Mesenchymal stem cell (in vitro differentiated cells and primary cell): ENCODE measurements at regions not wholly inside any gene's neighbourhood (a gene's known extent, or its start where the extent isn't known, plus 50 kb on each side); places are given as distances from the start of the nearest gene placed in this dataset.

Experiments used
- DNase-seq: peaks from one replicate; pipeline ENCODE4 v3.0.0-alpha.2; 2013
- H2AFZ ChIP-seq: one replicate; pipeline ENCODE4 v1.6.1; 2013; ENCODE audit warnings: low read depth, mild to moderate bottlenecking, control low read depth, inconsistent platforms, low read length, moderate library complexity
- H2AK5ac ChIP-seq: 2 replicates; pipeline ENCODE4 v1.6.1; 2013; ENCODE audit warnings: low read length, moderate library complexity, mild to moderate bottlenecking, inconsistent platforms; ENCODE audit not compliant: severe bottlenecking
- H2BK120ac ChIP-seq: one replicate; pipeline ENCODE4 v1.6.1; 2013; ENCODE audit warnings: low read depth, mild to moderate bottlenecking, inconsistent platforms, low read length, moderate library complexity
- H2BK12ac ChIP-seq, 2 experiments: one replicate each; pipeline ENCODE4 v1.6.1; 2013; ENCODE audit warnings: inconsistent platforms in 2 of 2, low read length in 2 of 2, mild to moderate bottlenecking in 2 of 2, moderate library complexity in 2 of 2, control low read depth in 1 of 2
- H2BK15ac ChIP-seq: one replicate; pipeline ENCODE4 v1.6.1; 2013; ENCODE audit warnings: mild to moderate bottlenecking, low read depth, inconsistent platforms; ENCODE audit not compliant: poor library complexity, severe bottlenecking
- H2BK5ac ChIP-seq: 2 replicates; pipeline ENCODE4 v1.6.1; 2013; ENCODE audit warnings: low read depth, mild to moderate bottlenecking, low read length, control low read depth, inconsistent platforms; ENCODE audit not compliant: poor library complexity, severe bottlenecking
- H3K14ac ChIP-seq, 2 experiments: one replicate each; pipeline ENCODE4 v1.6.1; 2013; ENCODE audit warnings: inconsistent platforms in 2 of 2, low read length in 2 of 2, control low read depth in 1 of 2, mild to moderate bottlenecking in 1 of 2, moderate library complexity in 1 of 2
- H3K18ac ChIP-seq, 2 experiments: one replicate each; pipeline ENCODE4 v1.6.1; 2013; ENCODE audit warnings: inconsistent platforms in 2 of 2, low read length in 2 of 2, control low read depth in 1 of 2, low read depth in 1 of 2, mild to moderate bottlenecking in 1 of 2
- H3K23ac ChIP-seq, 2 experiments: one replicate each; pipeline ENCODE4 v1.6.1; 2013; ENCODE audit warnings: inconsistent platforms in 2 of 2, low read length in 2 of 2, mild to moderate bottlenecking in 2 of 2, moderate library complexity in 2 of 2, control low read depth in 1 of 2
- H3K27ac ChIP-seq: 2 replicates; pipeline ENCODE4 v1.5.1; 2013; ENCODE audit warnings: mild to moderate bottlenecking, moderate library complexity, low read length, control low read depth, inconsistent platforms; ENCODE audit not compliant: poor library complexity, severe bottlenecking
- H3K27me3 ChIP-seq, 2 experiments: 2 replicates each; pipeline versions ENCODE4 v1.6.1 to v1.7.0; 2013; ENCODE audit warnings: low read length in 2 of 2, mild to moderate bottlenecking in 2 of 2, moderate library complexity in 2 of 2, control low read depth in 1 of 2, inconsistent platforms in 1 of 2; ENCODE audit not compliant: control insufficient read depth in 1 of 2, insufficient read depth in 1 of 2
- H3K36me3 ChIP-seq, 2 experiments: 2 replicates each; pipeline versions ENCODE4 v1.6.1 to v1.7.0; 2013; ENCODE audit warnings: low read length in 2 of 2, control low read depth in 1 of 2, inconsistent platforms in 1 of 2, low read depth in 1 of 2, mild to moderate bottlenecking in 1 of 2; ENCODE audit not compliant: insufficient read depth in 2 of 2, control insufficient read depth in 1 of 2
- H3K4ac ChIP-seq, 2 experiments: one replicate each; pipeline ENCODE4 v1.6.1; 2013; ENCODE audit warnings: inconsistent platforms in 2 of 2, low read length in 2 of 2, mild to moderate bottlenecking in 2 of 2, moderate library complexity in 2 of 2, control low read depth in 1 of 2, low read depth in 1 of 2
- H3K4me1 ChIP-seq: 2 replicates; pipeline ENCODE4 v1.6.1; 2013; ENCODE audit warnings: low read depth, low read length, control low read depth; ENCODE audit not compliant: control insufficient read depth, insufficient read depth
- H3K4me2 ChIP-seq: 2 replicates; pipeline ENCODE4 v1.6.1; 2013; ENCODE audit warnings: low read length, mild to moderate bottlenecking, inconsistent platforms; ENCODE audit not compliant: poor library complexity, severe bottlenecking
- H3K4me3 ChIP-seq, 2 experiments: 2 replicates each; pipeline versions ENCODE4 v1.5.1 to v1.7.0; 2013; ENCODE audit warnings: low read length in 2 of 2, mild to moderate bottlenecking in 2 of 2, control low read depth in 1 of 2, low read depth in 1 of 2; ENCODE audit not compliant: insufficient read depth in 1 of 2
- H3K79me1 ChIP-seq: replicated peaks from 2 replicates; pipeline ENCODE4 v1.6.1; 2013; ENCODE audit warnings: mild to moderate bottlenecking, control low read depth, low read length, inconsistent platforms; ENCODE audit not compliant: poor library complexity, severe bottlenecking
- H3K9ac ChIP-seq: 2 replicates; pipeline ENCODE4 v1.7.0; 2013; ENCODE audit warnings: mild to moderate bottlenecking, low read length, moderate library complexity
- H3K9me3 ChIP-seq: 2 replicates; pipeline ENCODE4 v1.7.0; 2013; ENCODE audit warnings: mild to moderate bottlenecking, low read length; ENCODE audit not compliant: control insufficient read depth
- H4K8ac ChIP-seq: one replicate; pipeline ENCODE4 v1.6.1; 2013; ENCODE audit warnings: inconsistent platforms, mild to moderate bottlenecking, low read length, moderate library complexity
- H4K91ac ChIP-seq: one replicate; pipeline ENCODE4 v1.6.1; 2013; ENCODE audit warnings: mild to moderate bottlenecking, low read length, inconsistent platforms
- WGBS: methylation state at CpG from one replicate; pipeline ENCODE4 v1.1.7; 2013; ENCODE audit warnings: mixed read lengths; 5-methylcytosine and 5-hydroxymethylcytosine counted together

DNA sequence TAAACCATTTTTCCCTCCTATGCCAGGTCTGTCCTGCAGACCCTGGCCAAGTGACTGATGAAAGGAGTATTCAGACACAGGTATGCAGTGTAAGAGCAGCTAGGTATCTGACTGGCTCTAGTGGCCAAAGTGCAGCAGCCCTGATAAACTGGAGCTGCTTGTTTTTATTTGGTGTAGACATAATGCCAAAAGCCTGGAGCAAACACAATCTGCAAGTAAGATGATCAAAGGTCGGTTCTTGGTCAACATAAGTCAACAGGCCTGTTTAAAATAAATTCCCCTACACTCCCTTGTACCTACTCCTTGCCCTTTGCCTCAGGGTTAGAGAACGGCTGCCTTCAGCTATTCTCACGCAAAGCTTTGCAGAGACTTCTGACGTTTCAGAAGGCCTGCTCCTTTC, 1003.1 kb downstream of the ZPLD1 start:
- no peaks in the 10 kb centered on the region for H3K27me3 ChIP-seq
- H3K9me3 ChIP-seq = no peaks in the 10 kb centered on the region
- DNase-seq = no peak
- no peak overlapping the region for H2AK5ac ChIP-seq
- no peak overlapping the region for H3K4me3 ChIP-seq
- no peak overlapping the region for H2BK5ac ChIP-seq
- H3K18ac ChIP-seq = no peak overlapping the region
- H3K36me3 ChIP-seq = no peaks in the 10 kb centered on the region
- no peak overlapping the region for H2BK15ac ChIP-seq
- H3K4me1 ChIP-seq = no peaks in the 10 kb centered on the region
- no peak overlapping the region for H2BK120ac ChIP-seq
- H3K79me1 ChIP-seq = no peaks in the 10 kb centered on the region
- no peak overlapping the region for H2AFZ ChIP-seq
- H2BK12ac ChIP-seq = no peak overlapping the region
- H3K27ac ChIP-seq = no peak overlapping the region
- H3K9ac ChIP-seq = no peak overlapping the region
- H3K14ac ChIP-seq = no peak overlapping the region
- H3K4me2 ChIP-seq = no peak overlapping the region
- 86% methylated on average over 4 of the region's 4 CpGs for WGBS
- no peak overlapping the region for H3K4ac ChIP-seq
- no peak overlapping the region for H3K23ac ChIP-seq
- H4K8ac ChIP-seq = no peak overlapping the region
- no peak overlapping the region for H4K91ac ChIP-seq

DNA sequence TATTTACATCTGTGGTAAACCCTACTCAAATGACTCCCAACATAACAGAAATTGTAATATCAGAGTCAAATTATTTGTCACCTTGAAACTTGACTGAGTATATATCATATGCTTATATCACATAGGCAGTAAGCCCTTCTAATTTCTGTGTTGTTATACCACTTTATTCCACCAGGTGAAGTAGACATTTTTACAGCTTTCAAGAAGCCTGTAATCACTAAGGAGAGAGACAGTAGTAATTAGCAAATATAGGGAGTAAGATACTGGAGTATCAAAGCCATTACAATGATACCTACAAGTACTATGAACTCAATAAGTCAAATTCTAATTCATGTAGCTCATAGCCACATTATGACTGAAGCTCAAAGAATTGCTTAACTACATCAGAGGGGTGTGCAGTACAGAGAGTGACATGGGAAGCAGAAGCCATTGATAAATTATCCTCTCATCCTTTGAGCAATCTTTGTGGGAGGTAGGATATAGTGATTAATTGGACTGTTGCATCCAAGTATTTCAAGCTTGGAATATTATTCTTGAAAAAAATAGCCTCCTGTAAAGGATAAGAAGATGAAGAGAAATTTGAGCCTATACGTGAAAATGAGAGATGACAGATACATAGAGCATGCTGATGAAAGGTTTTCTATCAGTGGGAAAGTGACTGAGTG, 1005.9 kb downstream of the ZPLD1 start:
- no peak overlapping the region for H2BK120ac ChIP-seq
- no peak overlapping the region for H3K9ac ChIP-seq
- H3K36me3 ChIP-seq = no peaks in the 10 kb centered on the region
- no peaks in the 10 kb centered on the region for H3K9me3 ChIP-seq
- no peak overlapping the region for H3K23ac ChIP-seq
- WGBS = 79% methylated on average over 1 of the region's 1 CpG
- H2BK15ac ChIP-seq = no peak overlapping the region
- H2BK12ac ChIP-seq = no peak overlapping the region
- H4K91ac ChIP-seq = no peak overlapping the region
- no peak overlapping the region for H2AK5ac ChIP-seq
- no peaks in the 10 kb centered on the region for H3K4me1 ChIP-seq
- H3K4ac ChIP-seq = no peak overlapping the region
- no peaks in the 10 kb centered on the region for H3K27me3 ChIP-seq
- no peak overlapping the region for H3K4me3 ChIP-seq
- no peak overlapping the region for H2BK5ac ChIP-seq
- no peak overlapping the region for H2AFZ ChIP-seq
- DNase-seq = peak; percentile 28
- H3K79me1 ChIP-seq = no peaks in the 10 kb centered on the region
- no peak overlapping the region for H3K18ac ChIP-seq
- H3K4me2 ChIP-seq = no peak overlapping the region
- H3K27ac ChIP-seq = no peak overlapping the region
- H3K14ac ChIP-seq = no peak overlapping the region
- no peak overlapping the region for H4K8ac ChIP-seq

DNA sequence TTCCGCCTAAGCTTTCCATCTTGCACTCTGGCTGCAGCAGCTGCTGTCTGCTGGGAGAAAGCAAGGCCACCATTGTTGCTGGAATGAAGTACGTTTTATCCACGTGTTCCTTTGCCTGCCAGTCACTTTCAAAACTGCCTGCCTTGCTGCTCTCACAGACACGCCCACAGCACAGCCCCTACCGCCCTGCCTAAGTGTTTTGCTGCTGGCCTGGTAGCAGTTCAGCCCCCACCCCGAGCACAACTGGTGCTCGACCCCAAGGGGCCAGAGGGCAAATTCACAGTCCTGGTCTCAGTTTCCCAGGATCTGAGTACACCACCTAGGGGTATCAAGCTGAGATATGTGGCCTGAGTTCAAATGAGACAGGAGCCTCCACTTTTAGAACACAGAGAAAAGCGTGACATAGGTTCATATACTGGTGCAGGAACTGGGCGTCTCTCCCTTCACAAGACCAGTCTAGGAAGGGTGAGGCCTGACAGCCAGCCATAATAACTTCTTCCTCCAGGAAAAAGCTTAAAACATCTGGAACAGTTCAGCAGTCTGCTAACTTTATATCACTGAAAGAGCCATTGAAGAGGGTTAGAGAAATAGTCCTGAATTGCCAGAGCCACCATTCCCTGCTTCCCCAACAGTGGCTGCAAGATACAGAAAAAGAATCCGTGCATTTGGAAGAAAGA, 1012.3 kb downstream of the ZPLD1 start:
- no peaks in the 10 kb centered on the region for H3K27me3 ChIP-seq
- H3K4me2 ChIP-seq = peak overlapping the region; percentile 29
- no peak overlapping the region for H4K8ac ChIP-seq
- no peak for DNase-seq
- no peaks in the 10 kb centered on the region for H3K36me3 ChIP-seq
- H2AFZ ChIP-seq = no peak overlapping the region
- no peak overlapping the region for H2BK15ac ChIP-seq
- no peaks in the 10 kb centered on the region for H3K79me1 ChIP-seq
- H3K14ac ChIP-seq = no peak overlapping the region
- H3K9me3 ChIP-seq = no peaks in the 10 kb centered on the region
- H3K18ac ChIP-seq = no peak overlapping the region
- no peak overlapping the region for H3K27ac ChIP-seq
- no peaks in the 10 kb centered on the region for H3K4me1 ChIP-seq
- no peak overlapping the region for H2BK5ac ChIP-seq
- H3K9ac ChIP-seq = no peak overlapping the region
- no peak overlapping the region for H4K91ac ChIP-seq
- no peak overlapping the region for H2AK5ac ChIP-seq
- H2BK12ac ChIP-seq = no peak overlapping the region
- H3K23ac ChIP-seq = no peak overlapping the region
- no peak overlapping the region for H2BK120ac ChIP-seq
- 75% methylated on average over 10 of the region's 10 CpGs for WGBS
- H3K4ac ChIP-seq = no peak overlapping the region
- no peak overlapping the region for H3K4me3 ChIP-seq

DNA sequence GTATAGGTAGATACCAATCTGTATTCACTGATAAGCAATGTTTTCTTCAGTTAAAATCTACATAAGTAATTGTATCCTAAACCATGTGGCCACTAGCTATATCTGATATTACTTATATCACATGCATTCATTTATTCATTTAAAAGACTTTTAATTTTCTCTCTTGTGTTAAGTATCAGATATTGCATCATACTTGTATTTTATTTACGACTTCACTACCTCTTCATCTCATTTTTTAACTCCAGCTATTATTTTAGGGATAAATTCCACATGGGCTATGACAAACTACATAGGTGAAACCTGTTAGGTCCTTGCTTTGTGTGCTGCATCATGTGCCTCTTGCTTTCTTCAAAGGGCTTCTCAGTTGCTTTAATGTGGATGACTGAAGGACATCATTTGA, 1018.3 kb downstream of the ZPLD1 start:
- Histone ChIP-seq H4K8ac (no peak overlapping the region), H4K91ac (no peak overlapping the region), H3K14ac (no peak overlapping the region), H3K4ac (no peak overlapping the region), H2AFZ (no peak overlapping the region), H3K36me3 (no peaks in the 10 kb centered on the region), H3K18ac (no peak overlapping the region), H3K9ac (no peak overlapping the region), H2AK5ac (no peak overlapping the region), H3K27me3 (no peaks in the 10 kb centered on the region), H3K27ac (no peak overlapping the region), H2BK5ac (no peak overlapping the region), H3K79me1 (no peaks in the 10 kb centered on the region), H2BK12ac (no peak overlapping the region), H3K4me1 (no peaks in the 10 kb centered on the region), H2BK15ac (no peak overlapping the region), H3K23ac (no peak overlapping the region), H2BK120ac (no peak overlapping the region), H3K9me3 (peaks cover 6% of the 10 kb centered on the region), H3K4me2 (no peak overlapping the region), H3K4me3 (no peak overlapping the region)
- DNase-seq = no peak
- 80% methylated on average over 1 of the region's 1 CpG for WGBS
